AG08396 (cell line): ENCODE measurements at regions not wholly inside any gene's neighbourhood (a gene's known extent, or its start where the extent isn't known, plus 50 kb on each side); places are given as distances from the start of the nearest gene placed in this dataset.

Experiments used
- DNase-seq: peaks from one replicate; pipeline ENCODE4 v3.0.0; 2012; ENCODE audit warnings: low spot score, mixed read lengths

DNA sequence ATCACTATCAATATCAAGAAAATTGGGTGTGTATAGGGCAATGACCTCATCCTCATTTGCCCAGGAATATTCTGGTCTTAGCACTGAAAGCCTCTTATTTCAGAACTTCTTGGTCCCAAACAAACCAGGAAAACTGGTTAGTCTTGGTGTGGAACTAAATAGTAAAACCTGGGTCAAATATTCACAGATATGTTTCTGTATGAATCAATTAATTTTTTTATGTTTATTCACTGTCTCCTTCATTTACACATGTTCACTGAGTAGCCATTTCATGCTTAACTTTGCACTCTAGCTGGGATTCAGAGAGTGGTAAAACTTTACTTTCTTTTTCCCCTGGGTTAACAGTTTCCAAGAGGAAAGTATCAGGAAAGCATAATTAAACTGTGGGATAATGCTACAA lies 113.7 kb upstream of the PAPPA start:
- no peak for DNase-seq

DNA sequence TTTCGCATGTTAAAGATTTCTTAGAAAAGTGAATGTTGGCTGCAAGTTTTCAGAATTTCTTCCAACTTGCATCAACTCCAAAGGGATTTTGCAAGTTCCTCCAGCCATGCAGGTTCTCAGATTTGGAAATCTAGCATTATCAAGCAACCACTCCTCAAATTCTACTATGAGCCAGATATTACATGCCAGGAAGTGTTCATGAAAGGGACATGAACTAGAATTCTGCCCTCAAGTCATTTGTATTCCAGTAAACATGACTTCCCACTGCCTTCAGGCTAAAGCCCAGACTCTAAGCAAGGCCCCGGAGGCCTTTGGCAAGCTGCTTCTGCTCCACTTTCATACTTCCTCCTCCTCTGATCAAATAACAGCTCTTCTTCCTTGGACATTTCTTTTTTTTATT lies 111.3 kb upstream of the PAPPA start:
- no peak for DNase-seq

DNA sequence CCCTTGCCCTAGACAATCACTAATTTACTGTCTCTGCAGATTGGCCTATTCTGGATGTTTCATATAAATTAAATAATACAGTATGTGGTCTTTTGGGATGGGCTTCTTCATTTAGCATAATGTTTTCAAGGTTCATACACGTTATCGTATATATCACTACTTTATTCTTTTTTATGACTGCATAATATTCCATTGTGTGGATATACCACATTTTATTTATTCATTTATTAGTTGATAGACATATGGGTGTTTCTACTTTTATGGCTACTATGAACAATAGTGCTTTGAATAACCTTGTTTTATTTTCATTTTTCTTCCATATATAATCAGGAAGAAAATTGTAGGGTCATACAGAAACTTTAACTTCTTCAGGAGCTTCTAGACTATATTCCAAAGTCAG lies 108.5 kb upstream of the PAPPA start:
- DNase-seq, result no peak

DNA sequence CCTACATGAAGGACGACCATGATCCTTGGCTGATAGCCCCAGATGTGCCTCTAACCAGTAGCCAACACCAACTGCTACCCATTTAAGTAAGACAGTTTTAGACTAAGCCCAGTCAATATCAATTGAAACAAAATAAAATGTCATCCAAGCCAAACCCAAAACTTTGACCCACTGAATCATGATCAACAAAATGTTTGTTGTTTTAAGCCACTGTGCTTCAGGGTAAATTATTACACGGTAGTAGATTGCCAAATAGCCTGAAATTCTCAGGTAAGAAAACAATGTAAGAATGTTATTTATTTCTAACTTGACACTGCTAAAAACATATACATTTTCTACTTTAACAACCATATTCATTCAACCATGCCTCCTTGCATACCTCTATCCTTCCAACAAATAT lies 105.5 kb upstream of the PAPPA start:
- no peak for DNase-seq

DNA sequence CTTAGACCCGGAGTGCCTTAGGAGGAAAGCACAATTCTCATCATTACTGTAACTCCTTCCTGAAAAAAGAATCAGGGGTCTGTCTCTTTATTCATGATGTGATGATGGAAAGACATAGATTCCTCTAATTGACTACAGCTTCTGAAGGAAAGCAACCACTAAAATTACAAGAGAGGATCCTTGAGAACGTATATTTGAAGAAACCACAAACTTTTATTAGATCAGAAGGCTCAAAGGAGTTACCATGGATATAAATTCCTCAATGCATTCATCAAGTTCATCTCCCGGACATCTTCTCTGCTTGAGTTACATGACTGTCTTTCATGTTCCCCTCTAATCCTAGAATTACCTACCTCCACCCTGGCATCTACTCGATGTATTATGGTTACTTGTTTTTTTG lies 104.1 kb upstream of the PAPPA start:
- DNase-seq, result no peak

DNA sequence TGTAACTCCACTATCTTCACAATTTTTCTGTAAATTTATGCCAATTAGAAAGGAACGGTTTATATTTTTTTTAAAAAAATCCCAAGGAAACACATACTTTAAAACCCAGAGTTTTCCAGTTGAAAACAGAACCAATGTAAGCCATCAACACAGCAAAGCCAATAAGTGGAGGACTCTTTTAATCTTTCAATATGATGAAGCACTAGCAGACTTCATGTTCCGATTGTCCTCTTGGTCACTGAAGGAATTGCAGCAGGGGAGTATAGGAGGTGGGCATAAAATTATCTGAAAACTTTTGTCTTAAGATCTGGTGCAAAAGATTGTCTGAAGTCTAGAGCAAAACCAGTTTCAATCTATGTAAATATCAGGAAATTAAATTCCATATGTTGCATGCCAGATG lies 102.1 kb upstream of the PAPPA start:
- no peak for DNase-seq

DNA sequence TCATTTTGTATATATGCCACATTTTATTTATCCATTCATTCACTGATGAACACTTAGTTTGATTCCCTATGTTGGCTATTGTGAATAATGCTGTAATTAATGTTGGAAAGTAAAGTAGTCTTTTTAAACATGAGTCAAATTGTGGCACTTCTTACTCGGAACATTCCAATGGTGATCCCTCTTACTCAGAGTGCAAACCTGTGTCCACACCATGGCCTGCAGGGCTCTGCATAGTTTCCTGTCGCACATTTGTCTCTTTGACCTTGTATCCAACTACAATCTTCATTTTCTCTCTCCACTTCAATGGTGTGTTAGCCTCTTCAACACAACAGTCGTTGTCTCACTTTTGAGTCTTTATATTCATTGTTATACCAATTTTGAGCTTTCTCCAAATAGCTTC lies 98.1 kb upstream of the PAPPA start:
- DNase-seq, result no peak

DNA sequence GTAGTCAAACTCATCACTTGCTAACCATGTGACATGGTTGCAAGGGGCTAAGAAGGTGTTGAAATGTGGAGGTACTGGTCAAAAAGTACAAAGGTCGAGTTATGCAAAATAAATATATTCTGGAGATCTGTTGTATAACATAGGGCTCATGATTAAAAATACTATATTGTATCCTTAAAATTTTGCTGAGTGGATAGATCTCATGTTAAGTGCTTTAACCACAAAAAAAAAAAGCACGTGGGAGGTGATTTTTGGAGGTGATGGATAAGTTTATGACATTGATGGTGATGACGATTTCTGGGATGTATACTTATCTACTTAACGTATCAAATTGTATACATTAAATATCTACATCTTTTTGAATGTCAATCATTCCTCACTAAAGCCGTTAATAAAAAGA lies 96.2 kb upstream of the PAPPA start:
- DNase-seq, result no peak

DNA sequence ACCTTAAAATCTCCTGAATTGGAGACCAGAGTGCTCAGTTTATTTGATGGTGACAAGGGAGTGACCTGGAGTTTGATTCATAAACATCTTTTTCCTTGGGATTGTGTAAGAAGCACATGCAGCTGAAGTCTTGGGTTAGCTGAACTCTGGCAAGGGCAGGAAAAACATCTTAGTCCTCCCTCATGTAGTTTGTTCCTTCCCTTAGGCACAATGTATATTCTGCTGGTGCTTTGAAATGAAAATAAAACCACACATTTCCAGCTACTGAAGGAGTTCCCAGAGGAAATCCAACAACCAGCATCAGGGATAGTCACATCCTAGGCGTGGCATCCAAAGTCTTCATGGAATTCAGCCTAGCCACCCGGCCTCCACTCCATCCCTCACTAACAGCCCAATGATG lies 95.2 kb upstream of the PAPPA start:
- DNase-seq, result no peak

DNA sequence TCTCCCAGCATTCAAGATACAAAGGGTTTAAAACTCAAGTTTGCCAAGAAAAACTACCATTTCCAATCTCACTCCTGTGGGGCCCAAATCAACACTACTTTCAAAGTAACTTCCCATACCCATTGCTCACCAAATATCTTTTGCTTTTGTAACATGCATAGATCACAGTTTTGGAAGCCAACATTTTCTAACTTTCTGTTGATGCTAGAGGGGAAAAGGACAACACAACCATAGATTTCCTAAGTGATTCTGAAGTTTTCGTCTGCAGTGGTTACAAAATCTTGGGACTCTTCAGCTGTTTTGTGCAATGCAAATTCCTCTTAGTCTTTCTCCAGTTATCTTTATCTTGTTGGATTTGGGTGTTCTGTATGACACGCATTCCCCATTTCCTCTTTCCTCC lies 94.1 kb upstream of the PAPPA start:
- DNase-seq, result no peak

DNA sequence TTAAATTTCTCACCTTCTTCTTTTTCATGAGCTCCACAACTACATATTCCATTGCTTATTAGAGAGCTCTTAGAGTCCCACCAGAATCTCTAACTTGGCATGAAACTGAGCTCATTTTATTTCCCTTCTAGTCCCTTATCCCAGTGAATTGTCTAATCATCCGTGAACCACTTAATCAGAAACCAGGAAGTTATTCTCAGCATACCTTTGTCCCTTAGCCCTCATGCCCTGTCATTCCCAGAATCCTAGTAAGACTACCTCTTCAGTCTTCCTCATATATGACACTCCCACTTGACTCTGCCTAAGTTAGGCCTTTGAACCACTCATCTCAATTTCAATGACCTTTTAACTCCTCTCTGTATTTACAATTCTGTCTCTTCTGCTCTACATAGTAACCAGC lies 93.0 kb upstream of the PAPPA start:
- DNase-seq, result no peak

DNA sequence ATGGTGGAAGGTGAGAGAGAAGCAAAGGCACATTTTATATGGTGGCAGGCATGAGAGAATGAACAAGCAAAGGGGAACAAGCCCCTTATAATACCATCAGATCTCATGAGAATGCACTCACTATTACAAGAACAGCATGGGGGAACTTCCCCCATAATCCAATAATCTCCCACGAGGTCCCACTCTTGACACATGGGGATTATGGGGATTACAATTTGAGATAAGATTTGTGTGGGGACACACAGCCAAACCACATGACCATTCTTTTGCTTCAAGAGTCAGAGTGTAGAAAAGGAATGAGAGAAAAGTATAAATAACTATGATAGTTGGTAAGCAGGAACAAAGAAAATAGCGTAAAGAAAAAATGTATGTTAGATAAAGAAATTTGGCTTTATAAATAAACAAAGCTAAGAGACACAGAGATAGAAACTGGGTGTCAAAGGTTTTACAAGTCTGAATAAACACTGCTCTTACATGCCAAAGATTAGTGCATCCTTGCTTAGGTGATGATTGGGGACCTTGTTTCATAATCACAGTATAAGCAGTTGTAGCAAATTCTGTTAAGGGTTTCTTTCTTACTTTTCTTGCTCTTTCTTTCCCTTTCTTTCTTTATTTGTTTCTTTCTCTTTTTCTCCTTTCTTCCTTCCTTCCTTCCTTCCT lies 91.9 kb upstream of the PAPPA start:
- DNase-seq, result no peak

DNA sequence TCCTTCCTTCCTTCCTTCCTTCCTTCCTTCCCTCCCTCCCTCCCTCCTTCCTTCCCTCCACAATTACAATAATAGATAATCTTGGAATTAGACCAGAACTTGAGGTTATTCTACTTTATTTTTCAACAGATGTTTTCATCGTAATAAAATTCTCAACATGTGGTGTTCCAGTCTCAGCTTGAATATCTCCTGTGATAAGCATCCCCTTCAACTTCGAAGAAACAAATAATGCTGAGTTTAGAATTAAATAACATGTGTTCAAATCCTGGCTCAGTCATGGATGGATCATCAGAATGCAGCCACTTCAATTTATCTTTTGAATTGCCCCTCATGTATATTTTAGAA lies 91.4 kb upstream of the PAPPA start:
- DNase-seq, result no peak

DNA sequence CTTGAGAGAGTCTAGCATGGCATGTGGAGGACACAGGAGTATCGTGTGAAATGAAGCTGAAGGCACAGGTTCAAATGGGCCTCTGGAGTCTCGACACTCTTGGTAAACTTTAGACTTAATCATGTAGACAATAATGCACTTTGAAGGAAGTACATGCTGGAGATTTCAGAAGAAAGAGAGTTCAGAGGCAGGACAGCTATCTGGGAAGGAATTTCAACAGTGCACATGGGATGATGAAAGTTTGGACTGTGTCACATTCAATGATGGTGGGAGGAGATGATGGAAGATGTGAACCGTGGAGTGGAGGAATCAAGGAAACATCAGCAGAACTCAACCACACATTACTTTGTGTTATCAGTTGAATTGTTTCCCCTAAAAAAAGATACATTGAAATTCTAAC lies 88.6 kb upstream of the PAPPA start:
- no peak for DNase-seq

DNA sequence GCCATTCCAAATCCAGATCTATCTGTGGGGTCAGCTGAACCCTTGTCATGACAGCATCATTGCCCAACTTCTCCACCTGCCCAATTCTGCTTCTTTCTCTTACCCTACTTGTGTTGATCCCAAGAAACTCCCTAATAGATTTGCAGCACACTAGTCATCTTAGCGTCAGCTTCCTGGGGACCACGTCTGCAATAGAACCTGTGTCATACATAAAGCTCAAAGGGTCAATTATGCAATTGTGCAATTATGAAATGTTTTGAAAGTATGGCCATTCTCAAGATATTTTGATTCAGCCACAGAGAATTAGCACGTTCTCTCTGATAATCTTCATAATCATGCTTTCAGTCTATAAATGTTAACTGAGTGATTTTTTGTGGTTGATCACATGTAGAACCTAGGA lies 87.4 kb upstream of the PAPPA start:
- no peak for DNase-seq

DNA sequence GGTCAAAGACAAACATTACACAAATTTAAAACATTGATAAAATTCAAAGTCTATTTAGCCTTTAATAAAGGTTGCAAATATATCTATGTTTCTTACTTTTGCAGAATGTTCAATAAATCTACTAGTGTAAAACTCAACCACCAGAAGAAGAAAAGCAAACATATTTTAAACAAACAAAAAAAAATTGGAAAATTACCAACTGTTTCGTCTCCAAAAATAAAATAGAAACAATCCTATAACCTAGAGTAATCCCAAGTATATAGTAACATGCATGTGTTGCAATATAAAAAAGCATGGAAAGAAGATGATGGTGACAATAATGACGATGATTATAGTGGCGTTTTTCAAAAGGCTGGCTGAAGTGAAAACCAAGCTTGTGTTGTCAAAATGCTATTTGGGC lies 86.0 kb upstream of the PAPPA start:
- DNase-seq, result no peak

DNA sequence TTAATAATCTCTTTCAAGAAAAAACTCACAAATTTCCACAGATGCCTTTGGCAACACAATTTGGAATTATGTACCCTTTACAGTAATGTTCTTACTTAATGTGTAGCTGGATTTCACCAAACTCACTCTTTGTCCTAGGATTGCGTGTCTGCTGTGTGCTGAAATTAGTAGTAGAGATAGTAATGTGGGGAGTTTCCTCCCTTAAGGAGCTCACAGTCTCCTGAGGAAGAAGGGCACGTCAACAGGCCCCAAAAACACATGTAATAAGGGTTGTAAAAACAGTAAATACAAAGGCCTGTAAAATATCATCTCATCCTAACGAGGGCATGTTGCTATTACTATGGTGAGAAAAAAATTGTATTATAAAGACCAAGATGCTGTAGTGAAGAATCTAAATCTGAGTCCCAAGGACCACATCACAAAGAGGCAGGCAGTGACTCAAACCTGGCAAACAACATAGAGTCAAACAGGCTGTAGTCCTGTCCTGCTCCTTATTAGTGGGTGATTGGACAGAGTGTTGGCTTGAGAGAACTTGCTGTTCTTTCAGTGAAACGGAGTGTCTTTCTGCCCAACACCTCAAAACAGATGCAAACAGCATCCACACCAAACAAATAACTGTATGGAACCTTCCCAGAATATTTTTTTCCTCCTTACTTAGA lies 83.2 kb upstream of the PAPPA start:
- no peak for DNase-seq

DNA sequence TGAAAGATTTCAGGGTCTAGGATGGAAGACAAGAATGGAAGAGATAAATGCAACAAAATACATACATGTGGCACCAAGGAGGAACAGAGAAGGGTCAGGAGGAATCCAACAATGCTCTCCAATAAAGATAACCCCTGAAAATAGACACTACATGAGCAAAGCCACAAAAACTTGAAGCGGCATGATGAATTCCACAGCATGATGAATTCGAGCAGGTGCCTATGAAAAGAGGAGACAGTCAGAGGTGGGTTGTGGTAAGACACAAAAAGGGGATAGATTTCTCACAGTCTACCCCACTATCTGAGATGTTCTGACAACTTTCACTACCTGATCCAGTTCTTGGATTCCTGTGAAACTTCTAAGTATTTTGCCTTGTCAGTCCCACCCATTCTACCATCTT lies 81.5 kb upstream of the PAPPA start:
- no peak for DNase-seq

DNA sequence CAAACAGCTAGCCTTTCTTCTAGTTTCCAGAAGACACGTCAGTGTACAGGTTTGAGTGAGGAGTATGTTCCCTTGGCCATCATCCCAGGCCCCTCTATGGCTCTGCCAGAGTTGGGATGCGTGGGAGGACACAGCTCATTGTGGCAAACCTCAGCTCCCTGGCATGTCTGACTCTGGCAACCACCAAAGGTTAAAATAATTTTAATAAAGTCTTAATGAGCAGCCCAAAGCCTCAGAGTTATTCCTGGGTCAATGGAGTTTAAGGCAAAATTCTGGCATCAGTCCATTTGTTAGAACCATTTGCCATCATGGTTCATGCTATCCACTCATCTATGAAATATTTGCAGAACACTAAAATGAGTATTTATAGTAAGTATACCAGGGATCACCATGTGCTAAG lies 79.8 kb upstream of the PAPPA start:
- peak; percentile 15 for DNase-seq

DNA sequence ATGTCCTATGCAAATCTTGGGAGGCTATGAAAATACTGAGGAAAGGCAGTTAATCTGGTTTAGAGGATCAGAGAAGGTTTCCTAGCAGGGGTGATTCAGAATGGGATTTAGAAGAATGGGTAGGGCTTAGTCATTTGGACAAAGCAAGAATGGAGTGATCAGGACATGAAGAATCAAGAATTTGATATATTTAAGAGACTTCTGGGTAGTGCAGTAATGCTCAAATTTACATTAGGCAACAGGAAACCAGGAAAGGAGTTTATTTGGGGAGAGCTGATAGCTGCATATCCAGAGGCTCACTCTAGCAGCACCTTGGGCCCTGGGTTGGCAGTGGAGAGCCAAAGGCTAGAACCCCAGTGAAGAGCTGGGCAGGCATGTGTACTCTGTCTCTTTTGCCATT lies 78.9 kb upstream of the PAPPA start:
- no peak for DNase-seq

DNA sequence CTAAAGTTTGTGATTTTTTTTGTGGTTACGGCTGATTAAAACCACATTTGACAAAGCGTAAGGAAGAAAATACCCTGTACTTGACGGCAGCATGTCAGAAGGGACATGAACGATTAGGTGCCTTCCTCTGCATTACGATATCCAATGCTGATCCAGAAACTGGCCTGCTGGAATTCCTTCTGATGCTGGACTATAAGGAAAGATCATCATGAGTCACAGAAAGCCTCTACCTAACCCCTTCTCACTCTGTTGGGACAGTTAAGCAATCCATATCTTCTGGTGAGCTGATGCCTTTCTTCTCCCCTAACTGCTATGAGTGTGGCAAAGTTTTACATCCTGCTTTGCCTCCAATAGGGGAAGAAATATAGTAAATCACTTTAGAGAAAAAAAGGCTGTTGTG lies 78.4 kb upstream of the PAPPA start:
- peak; percentile 59 for DNase-seq

DNA sequence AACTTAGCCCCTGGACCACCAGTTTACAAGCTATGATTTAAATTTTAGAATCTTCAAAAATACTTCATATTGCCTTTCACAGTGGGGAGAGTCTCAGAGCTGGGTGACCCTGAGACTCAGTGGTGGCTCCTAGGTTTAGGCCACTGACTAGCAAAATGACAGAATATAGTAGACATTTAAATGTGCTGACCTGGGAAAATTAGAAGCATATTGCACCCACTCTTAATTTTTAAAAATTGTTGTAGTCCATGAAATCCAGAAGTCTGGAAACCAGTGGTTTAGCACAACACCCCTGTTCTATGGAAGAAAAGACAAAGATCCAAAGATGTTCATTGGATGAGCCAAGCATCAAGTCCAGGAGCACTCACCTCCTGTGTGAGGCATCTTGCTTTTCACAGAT lies 75.0 kb upstream of the PAPPA start:
- DNase-seq, result no peak

DNA sequence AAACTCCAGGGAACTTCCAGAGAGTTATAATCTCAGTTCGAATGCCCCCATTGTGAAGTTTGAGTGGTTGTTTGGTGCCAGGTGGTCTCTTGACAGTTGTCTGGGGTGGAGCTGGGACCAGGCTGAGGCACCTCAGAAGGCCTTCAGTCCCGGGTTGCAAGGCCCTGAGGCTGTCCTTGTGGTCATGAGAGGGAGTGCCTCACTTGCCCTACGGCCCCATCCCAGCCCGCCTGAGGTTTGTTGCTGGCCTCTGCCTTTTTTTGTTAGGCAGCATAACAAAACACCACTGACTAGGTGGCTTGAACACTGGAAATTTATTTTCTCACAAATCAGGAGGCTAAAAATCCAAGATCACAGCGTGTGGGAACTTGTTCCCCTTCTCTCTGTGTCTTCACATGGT lies 73.0 kb upstream of the PAPPA start:
- no peak for DNase-seq

DNA sequence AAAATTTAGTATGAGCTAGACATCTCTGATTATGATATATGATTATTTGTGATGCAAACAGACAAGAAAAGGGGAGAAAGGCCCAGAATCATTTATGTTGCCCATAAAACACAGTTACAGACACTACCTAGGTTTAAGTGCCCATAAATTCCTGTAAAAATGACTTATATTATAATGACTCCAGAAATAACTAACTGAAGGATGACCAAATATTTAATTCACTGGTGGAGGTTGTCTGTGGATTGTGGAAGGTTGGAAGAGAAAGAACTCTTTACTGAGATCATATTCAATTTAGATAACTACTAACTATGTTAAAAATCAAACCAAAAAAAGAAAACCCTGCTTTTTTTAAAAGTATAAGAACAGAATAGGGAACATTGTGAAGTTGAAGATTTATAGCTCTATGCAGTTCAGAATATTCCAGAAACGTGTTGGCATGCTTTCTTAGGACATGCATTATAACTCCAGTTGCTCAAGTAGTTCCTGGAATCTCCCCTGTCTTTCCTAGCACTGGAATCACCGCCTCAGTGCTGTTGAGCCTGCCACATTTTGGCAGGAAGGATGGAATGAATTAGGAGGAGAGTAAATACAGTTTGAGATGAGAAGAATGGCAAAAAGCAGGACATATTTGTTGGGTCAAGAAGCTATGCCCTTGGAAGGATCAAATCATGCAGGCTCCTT lies 72.0 kb upstream of the PAPPA start:
- DNase-seq, result no peak
